Astrocyte (in vitro differentiated cells and primary cell): ENCODE measurements at regions not wholly inside any gene's neighbourhood (a gene's known extent, or its start where the extent isn't known, plus 50 kb on each side); places are given as distances from the start of the nearest gene placed in this dataset.

ENCODE experiments used
- CTCF ChIP-seq: IDR thresholded peaks from 2 replicates; pipeline ENCODE4 v1.5.1; 2011; ENCODE audit warnings: low read depth, mild to moderate bottlenecking, inconsistent platforms, low read length, moderate library complexity; ENCODE audit not compliant: insufficient read depth
- EZH2 ChIP-seq: IDR thresholded peaks from 2 replicates; pipeline ENCODE4 v1.6.1; 2012; ENCODE audit warnings: mild to moderate bottlenecking, low read length, inconsistent platforms; ENCODE audit not compliant: insufficient read depth

DNA sequence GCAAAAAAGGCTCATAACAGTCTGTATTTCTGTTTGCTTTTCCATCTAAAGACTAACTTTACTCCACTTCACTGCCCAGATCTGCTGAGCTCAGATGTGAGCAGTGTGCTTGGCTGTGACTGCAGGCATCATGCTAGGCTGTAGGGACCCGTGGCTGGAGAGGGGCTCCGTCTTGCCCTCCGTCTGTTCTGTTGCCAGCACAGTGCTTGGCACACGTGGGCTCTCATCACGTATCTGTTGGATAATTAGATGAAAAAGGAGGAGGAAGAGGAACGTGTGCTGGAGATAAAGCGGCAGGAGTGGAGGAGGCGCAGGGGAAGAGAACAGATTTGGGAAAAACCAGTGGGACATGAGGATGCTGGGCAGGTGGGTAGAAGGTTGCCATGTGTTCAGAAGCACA is 57.6 kb upstream of the IER3 start:
- no peak for TF ChIP-seq EZH2
- no peak for TF ChIP-seq CTCF
